GM18507 (cell line): ENCODE measurements at regions not wholly inside any gene's neighbourhood (a gene's known extent, or its start where the extent isn't known, plus 50 kb on each side); places are given as distances from the start of the nearest gene placed in this dataset.

Experiments used
- DNase-seq: peaks from one replicate; pipeline ENCODE4 v3.0.0; 2011; ENCODE audit warnings: low read depth; ENCODE audit not compliant: insufficient read length; ENCODE audit errors: extremely low spot score
- FAIRE-seq: peaks from 2 replicates; lab custom pipeline; 2011; peaks lifted over from hg19 to GRCh38; lab: Jason Lieb, UNC

GRCh38 chr9:106600955-106601560 is 261.9 kb upstream of the ZNF462 start:
- no peak for FAIRE-seq
- no peak for DNase-seq

GRCh38 chr9:106602344-106602743 is 260.6 kb upstream of the ZNF462 start:
- no peak for FAIRE-seq
- DNase-seq, result no peak

GRCh38 chr9:106613250-106613737 is 249.7 kb upstream of the ZNF462 start:
- no peak for DNase-seq
- no peak for FAIRE-seq

- FAIRE-seq (no peak), DNase-seq (no peak)
Observed at GRCh38 chr9:106615118-106615889, 247.7 kb upstream of the ZNF462 start.

GRCh38 chr9:106616026-106616425 is 246.9 kb upstream of the ZNF462 start:
- FAIRE-seq (no peak), DNase-seq (no peak)

GRCh38 chr9:106616851-106617345 is 246.1 kb upstream of the ZNF462 start:
- FAIRE-seq, result no peak

GRCh38 chr9:106619211-106619610 is 243.8 kb upstream of the ZNF462 start:
- DNase-seq (no peak), FAIRE-seq (no peak)

More at GRCh38 chr9:106616851-106617345, 246.1 kb upstream of the ZNF462 start:
- no peak for DNase-seq

- DNase-seq (no peak), FAIRE-seq (no peak)
Observed at GRCh38 chr9:106620081-106620480, 242.9 kb upstream of the ZNF462 start.

GRCh38 chr9:106620866-106621265 is 242.1 kb upstream of the ZNF462 start:
- DNase-seq (no peak), FAIRE-seq (no peak)

- no peak for DNase-seq
- FAIRE-seq, result no peak
Observed at GRCh38 chr9:106621313-106622163, 241.4 kb upstream of the ZNF462 start.

GRCh38 chr9:106622164-106622487 is 240.8 kb upstream of the ZNF462 start:
- no peak for FAIRE-seq
- DNase-seq, result no peak

- DNase-seq, result no peak
- no peak for FAIRE-seq
Observed at GRCh38 chr9:106623558-106623957, 239.4 kb upstream of the ZNF462 start.

GRCh38 chr9:106625259-106625789 is 237.6 kb upstream of the ZNF462 start:
- FAIRE-seq (no peak), DNase-seq (no peak)

- FAIRE-seq (no peak), DNase-seq (no peak)
Observed at GRCh38 chr9:106626936-106627335, 236.0 kb upstream of the ZNF462 start.

- DNase-seq (no peak), FAIRE-seq (no peak)
Observed at GRCh38 chr9:106632621-106633020, 230.3 kb upstream of the ZNF462 start.

- DNase-seq, result no peak
- no peak for FAIRE-seq
Observed at GRCh38 chr9:106634183-106634582, 228.8 kb upstream of the ZNF462 start.

- FAIRE-seq, result no peak
Observed at GRCh38 chr9:106634641-106635040, 228.3 kb upstream of the ZNF462 start.

GRCh38 chr9:106637486-106637885 is 225.5 kb upstream of the ZNF462 start:
- FAIRE-seq, result no peak
- DNase-seq, result no peak

More at GRCh38 chr9:106634641-106635040, 228.3 kb upstream of the ZNF462 start:
- no peak for DNase-seq

- FAIRE-seq (no peak), DNase-seq (no peak)
Observed at GRCh38 chr9:106639873-106640568, 222.9 kb upstream of the ZNF462 start.
